ENCODE measurements at regions not wholly inside any gene's neighbourhood (a gene's known extent, or its start where the extent isn't known, plus 50 kb on each side); places are given as distances from the start of the nearest gene placed in this dataset.

- WGBS (ENCODE audit: insufficient coverage), result 94% methylated on average over 7 of the region's 12 CpGs
- H2AFZ ChIP-seq (ENCODE audit: insufficient read depth, low read depth, low read length, poor library complexity, severe bottlenecking), result no peak overlapping the region
- no peaks in the 10 kb centered on the region for H4K20me1 ChIP-seq (ENCODE audit: insufficient read depth, low read length)
- intact Hi-C loops (cut with micrococcal nuclease), result no loop called here
- Mint-ChIP-seq H3K27me3 (ENCODE audit: low read depth in 3 of 3) (peaks cover 0 to 9% (median 4%) of the 10 kb centered on the region in 3 donors), H3K4me1 (no peaks in the 10 kb centered on the region), H3K4me3 (no peak overlapping the region), H3K36me3 (no peaks in the 10 kb centered on the region), H3K9me3 (peaks cover 2 to 21% (median 16%) of the 10 kb centered on the region in 7 donors), H3K27ac (no peak overlapping the region)
- no peak for DNase-seq
- H3K36me3 ChIP-seq (replicated peaks in 1 of 2; ENCODE audit: control insufficient read depth in 1 of 2, insufficient read depth in 2 of 2, low read length in 2 of 2), result no peaks in the 10 kb centered on the region
- no peak overlapping the region for H3K4me2 ChIP-seq (replicated peaks; ENCODE audit: extremely low read depth, low read length, poor library complexity, severe bottlenecking)
- no peaks in the 10 kb centered on the region for H3K27me3 ChIP-seq (ENCODE audit: control insufficient read depth in 2 of 2, insufficient read depth in 2 of 2, low read length in 2 of 2)
- H3K9me3 ChIP-seq (replicated peaks in 1 of 2; ENCODE audit: control insufficient read depth in 1 of 2, insufficient read depth in 1 of 2, low read length in 2 of 2), result peaks cover 0 to 8% of the 10 kb centered on the region in 2 donors
- no peak overlapping the region for H3K4me3 ChIP-seq (replicated peaks in 1 of 3; ENCODE audit: low read depth in 2 of 3, low read length in 3 of 3)
- H3K27ac ChIP-seq (ENCODE audit: low read depth in 1 of 2, low read length in 2 of 2), result no peak overlapping the region
- no peaks in the 10 kb centered on the region for H3K79me2 ChIP-seq (ENCODE audit: insufficient read depth, low read length)
- TF ChIP-seq CTCF (IDR thresholded peaks at IDR 0.05), result no peak
- H3K4me1 ChIP-seq (ENCODE audit: control insufficient read depth in 1 of 2, insufficient read depth in 2 of 2, low read length in 2 of 2), result no peaks in the 10 kb centered on the region
- no peak overlapping the region for H3K9ac ChIP-seq (ENCODE audit: insufficient read depth, low read length, poor library complexity, severe bottlenecking)
Observed at GRCh38 chr5:179435731-179436315, 90.6 kb upstream of the ADAMTS2 start.

GRCh38 chr5:179435181-179435580 lies 89.9 kb upstream of the ADAMTS2 start:
- TF ChIP-seq CTCF (IDR thresholded peaks at IDR 0.05), result no peak
- Histone ChIP-seq H4K20me1 (ENCODE audit: insufficient read depth, low read length) (no peaks in the 10 kb centered on the region), H3K9me3 (replicated peaks in 1 of 2; ENCODE audit: control insufficient read depth in 1 of 2, insufficient read depth in 1 of 2, low read length in 2 of 2) (peaks cover 0 to 8% of the 10 kb centered on the region in 2 donors), H2AFZ (ENCODE audit: insufficient read depth, low read depth, low read length, poor library complexity, severe bottlenecking) (no peak overlapping the region), H3K4me1 (ENCODE audit: control insufficient read depth in 1 of 2, insufficient read depth in 2 of 2, low read length in 2 of 2) (no peaks in the 10 kb centered on the region), H3K79me2 (ENCODE audit: insufficient read depth, low read length) (no peaks in the 10 kb centered on the region), H3K27me3 (ENCODE audit: control insufficient read depth in 2 of 2, insufficient read depth in 2 of 2, low read length in 2 of 2) (no peaks in the 10 kb centered on the region), H3K27ac (ENCODE audit: low read depth in 1 of 2, low read length in 2 of 2) (no peak overlapping the region), H3K4me2 (replicated peaks; ENCODE audit: extremely low read depth, low read length, poor library complexity, severe bottlenecking) (no peak overlapping the region), H3K36me3 (replicated peaks in 1 of 2; ENCODE audit: control insufficient read depth in 1 of 2, insufficient read depth in 2 of 2, low read length in 2 of 2) (no peaks in the 10 kb centered on the region), H3K4me3 (replicated peaks in 1 of 3; ENCODE audit: low read depth in 2 of 3, low read length in 3 of 3) (no peak overlapping the region), H3K9ac (ENCODE audit: insufficient read depth, low read length, poor library complexity, severe bottlenecking) (no peak overlapping the region)
- intact Hi-C loops (cut with micrococcal nuclease), result no loop called here
- H3K36me3 Mint-ChIP-seq, result no peaks in the 10 kb centered on the region
- 97% methylated on average over 3 of the region's 4 CpGs for WGBS (ENCODE audit: insufficient coverage)
- H3K27ac Mint-ChIP-seq, result no peak overlapping the region
- H3K9me3 Mint-ChIP-seq, result peaks cover 2 to 21% (median 12%) of the 10 kb centered on the region in 7 donors
- no peaks in the 10 kb centered on the region for H3K4me1 Mint-ChIP-seq
- H3K27me3 Mint-ChIP-seq (ENCODE audit: low read depth in 3 of 3), result peaks cover 0 to 9% (median 5%) of the 10 kb centered on the region in 3 donors
- DNase-seq, result no peak
- H3K4me3 Mint-ChIP-seq, result no peak overlapping the region

Data from CD14-positive monocyte (primary cell).